H1 (cell line): ENCODE measurements at regions not wholly inside any gene's neighbourhood (a gene's known extent, or its start where the extent isn't known, plus 50 kb on each side); places are given as distances from the start of the nearest gene placed in this dataset.

Experiments used
- ATF2 ChIP-seq: IDR thresholded peaks from 2 replicates; pipeline ENCODE4 v1.6.1; 2012; ENCODE audit warnings: low read length, inconsistent platforms
- POLR2AphosphoS5 ChIP-seq: IDR thresholded peaks from 2 replicates; pipeline ENCODE4 v1.6.1; 2011; ENCODE audit warnings: low read depth, low read length
- TEAD4 ChIP-seq: IDR thresholded peaks from 2 replicates; pipeline ENCODE4 v1.6.1; 2012; ENCODE audit warnings: low read depth, low read length, inconsistent platforms, mixed read lengths
- TF ChIP-seq, protein P1 (sequence below): IDR thresholded peaks from 2 replicates; pipeline ENCODE4 v1.6.1; 2012; ENCODE audit warnings: inconsistent platforms

GRCh38 chr11:121383716-121384115, 68.4 kb upstream of the SORL1 start (continued):
- TF ChIP-seq, protein P1, sequence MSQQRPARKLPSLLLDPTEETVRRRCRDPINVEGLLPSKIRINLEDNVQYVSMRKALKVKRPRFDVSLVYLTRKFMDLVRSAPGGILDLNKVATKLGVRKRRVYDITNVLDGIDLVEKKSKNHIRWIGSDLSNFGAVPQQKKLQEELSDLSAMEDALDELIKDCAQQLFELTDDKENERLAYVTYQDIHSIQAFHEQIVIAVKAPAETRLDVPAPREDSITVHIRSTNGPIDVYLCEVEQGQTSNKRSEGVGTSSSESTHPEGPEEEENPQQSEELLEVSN, result no peak
- TF ChIP-seq POLR2AphosphoS5 (no peak), TEAD4 (no peak), ATF2 (no peak)
- TF ChIP-seq, all 59 proteins: peak for 0
